ENCODE measurements at regions not wholly inside any gene's neighbourhood (a gene's known extent, or its start where the extent isn't known, plus 50 kb on each side); places are given as distances from the start of the nearest gene placed in this dataset.

DNA sequence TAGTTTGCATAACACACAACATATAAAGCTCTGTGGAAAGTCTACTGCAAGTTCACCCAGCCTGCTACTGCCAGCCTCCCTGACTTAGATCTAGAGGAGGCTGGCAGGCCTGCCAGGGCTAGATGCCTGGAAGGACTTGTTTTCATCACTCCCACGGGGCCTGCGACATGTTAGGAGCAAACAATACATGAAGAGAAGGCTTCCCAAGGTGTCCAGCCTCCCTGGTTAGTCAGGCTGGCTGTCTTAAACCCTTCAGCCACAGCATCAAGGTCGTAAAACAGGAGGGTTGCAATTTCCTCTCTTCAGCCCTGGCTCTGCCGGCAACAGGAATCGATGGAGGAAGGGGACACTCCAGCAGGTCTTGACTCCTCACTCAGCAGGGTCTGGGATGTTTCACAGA is 104.5 kb downstream of the NGF start:
- DNase-seq = no peak

DNA sequence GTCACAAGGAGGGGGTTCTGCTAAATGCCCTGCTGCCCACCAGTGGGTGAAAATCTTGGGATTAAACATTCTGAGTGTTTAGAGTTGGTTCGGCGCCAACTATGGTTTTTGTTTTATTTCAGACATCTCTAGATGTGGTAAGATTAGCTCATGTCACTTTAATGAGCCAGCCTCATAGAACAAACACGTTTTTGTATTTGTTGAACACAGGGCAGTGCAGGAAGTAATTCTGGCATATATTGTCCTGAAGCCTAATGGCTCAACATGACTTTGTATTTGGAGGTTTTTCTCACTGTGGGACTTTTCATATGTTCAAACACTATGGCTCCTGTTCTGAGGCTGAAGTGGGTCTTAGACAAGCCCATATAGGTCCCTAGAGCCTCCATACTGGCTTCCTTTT is 107.8 kb downstream of the NGF start:
- no peak for DNase-seq

DNA sequence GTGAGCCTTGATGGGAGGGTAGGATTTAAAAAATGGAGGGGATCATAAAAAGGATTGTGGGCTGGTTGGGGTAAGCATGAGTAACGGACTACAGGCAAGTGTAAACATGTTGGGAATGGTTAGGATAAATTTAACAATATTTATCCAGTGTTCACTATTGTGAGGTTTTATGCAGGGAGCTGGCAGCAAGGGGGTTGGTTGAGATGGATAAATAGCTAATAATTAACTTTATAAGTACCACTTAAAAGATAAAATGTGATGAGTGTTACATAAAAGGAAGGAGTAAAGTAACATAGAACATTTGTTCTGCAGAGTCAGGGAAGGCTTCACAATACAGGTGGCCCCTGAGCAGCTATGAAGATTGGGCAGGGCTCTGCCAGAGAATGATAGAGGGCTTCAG is 109.0 kb downstream of the NGF start:
- no peak for DNase-seq

DNA sequence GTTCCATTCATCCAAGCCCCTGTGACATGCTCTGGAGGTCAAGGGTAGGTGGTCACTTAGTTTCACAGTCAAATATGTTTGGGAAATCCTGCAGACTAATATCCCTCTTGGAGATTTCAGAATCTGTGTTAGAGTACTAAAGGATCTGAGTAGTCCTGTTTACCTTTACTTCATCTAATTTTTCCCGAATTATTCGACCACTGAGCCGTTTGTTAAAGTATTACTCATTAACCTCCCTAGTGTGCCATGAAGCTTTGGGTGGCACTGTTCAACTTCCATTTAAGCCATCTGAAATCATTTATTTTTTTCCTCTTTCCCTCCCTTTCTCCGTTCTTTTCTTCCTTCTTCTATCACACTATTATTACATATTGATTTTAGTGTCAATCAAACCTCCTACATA is 109.9 kb downstream of the NGF start:
- no peak for DNase-seq

DNA sequence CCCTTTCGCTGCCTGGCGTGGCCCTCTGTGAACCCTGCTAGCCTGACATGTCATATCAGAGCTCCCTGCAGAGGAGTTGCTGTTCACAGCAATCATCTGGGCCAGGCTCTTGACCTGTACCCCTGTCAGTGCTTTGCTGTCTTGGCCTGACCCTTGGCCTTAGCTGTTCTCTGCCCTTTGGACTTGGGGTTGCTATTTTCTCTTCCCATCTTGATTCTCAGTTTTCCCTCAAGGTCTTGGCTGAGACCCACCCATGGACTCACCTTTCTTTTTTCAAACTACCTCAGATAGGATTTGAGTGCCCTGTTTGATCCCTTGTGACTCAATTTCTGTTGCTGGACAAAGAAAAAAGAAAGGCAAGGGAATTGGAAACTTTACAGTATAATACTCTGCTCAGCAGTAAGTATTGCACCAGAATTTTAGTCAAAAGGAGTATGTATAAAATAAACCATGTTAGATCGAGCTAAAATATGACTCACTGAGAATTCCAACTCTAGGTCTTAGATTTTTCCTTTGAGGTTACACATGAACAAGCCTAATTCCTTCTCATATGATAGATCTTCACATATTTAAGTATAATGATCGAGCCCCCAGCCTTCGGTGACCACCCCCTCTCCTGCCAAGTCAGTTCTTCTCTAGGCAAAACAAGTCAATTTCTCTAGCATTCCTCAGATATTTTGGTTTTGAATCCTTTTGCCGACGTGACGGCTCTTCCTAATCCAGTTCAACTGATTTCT is 110.5 kb downstream of the NGF start:
- no peak for DNase-seq

DNA sequence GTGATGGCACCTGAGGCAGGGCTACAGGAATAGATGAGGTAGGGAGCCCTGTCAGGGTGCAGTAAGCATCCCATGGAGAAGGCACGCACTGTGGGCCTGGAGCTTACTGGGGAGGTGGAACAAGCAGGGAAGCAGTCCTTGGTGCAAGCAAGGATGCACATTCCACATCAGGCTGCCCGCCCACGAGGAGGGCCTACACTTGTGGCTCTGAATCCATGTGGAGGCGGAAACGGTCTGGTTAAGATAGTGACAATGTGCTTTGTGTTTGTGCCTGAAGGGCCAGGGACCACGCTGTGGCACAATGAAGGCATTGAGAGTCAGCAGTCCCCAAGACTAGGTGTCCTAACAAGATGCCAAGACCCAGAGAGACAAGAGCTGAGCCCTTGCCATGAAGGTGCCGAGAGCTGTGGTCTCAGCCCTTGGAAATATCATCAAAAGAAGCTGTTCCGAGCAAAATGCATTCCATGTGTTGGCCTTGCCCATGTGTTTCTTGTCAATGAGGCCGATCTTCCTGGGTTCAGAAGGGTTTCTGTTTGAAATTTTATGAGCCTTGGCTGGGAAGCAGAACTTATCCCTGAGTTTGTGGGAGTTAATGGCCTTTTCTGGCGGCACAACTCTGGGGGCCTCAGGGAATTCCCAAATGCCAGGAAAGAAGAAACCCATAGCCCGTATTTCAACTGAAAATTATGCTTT is 111.9 kb downstream of the NGF start:
- DNase-seq = no peak

DNA sequence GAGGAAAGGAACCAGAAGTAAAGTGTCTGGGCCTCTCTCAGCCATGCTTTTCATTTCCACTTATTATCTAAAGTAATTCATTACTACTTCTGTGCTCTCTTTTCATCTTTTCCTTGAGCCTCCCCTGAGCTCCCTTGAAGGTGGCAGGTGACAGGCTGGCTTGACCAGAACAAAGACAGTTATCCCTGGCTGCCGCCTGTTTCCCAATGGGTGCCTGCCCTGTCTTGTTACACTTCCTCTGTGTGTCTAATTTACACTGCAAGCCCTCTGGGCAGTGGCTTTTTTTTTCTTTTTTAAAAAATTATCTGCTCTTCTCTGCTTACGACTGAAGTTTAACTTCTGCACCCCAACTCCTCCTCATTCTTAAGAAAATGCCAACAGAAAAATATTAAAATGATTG is 113.4 kb downstream of the NGF start:
- DNase-seq = no peak

DNA sequence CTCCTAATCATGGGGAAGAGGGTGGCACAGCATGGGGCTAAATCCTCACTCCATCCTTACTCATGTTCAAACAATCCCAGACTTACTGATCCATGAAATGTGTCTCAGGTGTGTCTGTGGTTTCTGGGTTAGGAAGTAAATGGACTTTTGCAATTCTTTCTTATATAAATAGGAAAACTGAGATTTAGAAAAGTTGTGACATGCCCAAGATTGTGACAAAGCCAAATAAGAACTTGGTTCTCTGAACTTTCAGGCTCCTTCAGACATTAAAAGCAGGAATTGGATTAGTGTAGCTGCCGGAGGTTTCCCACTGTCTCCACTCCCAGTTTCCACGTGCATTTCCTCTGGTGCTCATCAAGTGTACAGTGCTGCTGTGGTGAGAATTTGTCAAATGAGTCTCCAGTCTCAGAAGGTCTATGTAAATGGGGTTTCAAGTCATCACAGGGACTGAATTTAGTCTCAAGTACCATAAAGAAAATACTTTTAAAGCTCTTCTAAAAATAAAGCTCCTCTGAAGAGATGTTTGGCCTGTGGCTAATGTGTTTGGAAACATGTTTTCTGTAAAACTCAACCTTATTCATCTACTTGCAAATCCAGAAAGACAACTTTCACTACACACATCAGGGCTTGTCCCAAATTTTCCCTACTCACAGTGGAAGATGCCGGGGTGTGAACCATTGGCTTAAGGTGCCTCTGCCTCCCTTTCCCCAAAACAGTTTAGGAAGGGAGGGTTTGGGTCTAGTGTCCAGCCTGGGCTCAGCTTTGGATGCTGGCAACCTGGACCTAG is 115.2 kb downstream of the NGF start:
- no peak for DNase-seq

DNA sequence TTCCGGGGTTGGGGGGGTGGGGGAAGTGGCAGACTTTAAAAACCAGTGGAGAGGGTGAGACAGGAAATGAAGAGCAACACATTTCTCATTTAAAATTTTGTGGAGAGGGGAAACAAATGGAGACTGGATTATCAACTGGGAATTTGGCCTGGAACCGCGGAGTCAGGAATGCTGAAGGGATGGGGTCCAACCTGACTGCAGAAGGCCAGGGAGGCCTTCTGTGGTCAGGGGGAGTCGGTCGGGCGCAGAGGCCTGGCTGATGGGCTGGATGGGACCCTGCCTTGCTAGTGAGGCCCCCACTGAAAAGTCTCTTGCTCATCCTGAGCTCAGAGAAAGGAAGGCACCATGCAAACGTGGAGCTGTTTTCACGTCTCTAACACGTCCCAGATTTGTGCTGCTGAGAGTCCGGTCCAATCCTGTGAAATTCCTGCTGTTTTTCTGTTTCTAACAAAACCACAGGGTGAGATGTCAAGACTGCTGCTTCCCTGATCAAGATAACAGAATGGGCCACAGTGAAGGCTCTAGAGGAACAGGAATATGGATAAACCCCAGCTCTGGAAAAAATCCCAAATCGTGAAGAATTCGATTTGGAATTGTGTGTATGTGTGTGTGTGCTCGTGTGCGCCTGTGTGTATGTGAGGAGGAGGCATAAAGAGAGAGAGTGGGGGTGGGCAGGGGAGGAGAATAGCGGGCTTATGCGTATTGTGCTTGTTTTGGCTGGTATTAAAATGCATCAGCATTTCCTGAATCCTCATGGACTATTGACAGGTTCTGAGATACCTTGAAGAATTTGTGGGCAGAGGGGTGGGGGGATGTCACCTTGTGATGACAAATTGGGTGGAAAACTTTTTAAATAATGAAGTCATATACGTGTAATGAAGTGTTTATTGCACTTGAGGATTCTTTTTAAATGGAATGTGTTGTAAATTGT is 117.4 kb downstream of the NGF start:
- DNase-seq = no peak

DNA sequence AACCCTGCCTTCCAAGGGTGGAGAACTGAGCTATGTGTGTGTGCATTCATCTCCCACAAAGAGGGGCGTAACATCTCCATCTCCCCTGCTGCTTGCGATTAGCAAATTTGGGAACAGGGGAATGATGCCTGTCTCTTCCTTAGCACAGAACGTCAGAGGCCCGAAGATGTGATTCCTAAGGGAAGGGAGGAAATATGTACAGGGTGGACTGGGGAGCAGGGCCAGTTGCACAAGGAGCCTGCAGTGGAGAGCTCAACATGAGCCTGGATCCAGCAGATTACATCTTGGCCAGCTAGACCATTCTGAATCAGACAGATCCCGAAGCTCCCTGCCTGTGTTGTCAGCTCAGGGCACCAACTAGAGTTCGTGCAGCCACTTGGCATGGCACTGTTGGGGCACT is 118.1 kb downstream of the NGF start:
- DNase-seq = no peak

DNA sequence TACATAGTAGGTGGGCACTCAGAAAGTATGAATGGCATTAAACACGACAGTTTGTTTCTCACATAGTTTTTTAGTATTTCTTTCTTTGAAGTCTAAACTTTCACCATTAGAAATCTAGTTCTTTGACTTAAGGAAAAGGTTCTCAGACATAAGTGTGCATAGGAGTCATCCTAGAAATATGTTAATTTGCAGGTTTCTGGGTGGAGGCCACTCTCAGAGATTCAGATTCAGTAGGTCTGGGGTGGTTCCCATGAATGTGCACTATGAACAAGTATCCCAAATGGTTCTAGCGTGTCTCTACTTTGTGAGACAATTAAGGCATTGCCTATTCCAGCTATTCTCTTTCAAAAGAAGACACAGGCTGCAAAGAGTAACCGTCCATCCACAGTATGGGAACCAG is 119.3 kb downstream of the NGF start:
- no peak for DNase-seq

DNA sequence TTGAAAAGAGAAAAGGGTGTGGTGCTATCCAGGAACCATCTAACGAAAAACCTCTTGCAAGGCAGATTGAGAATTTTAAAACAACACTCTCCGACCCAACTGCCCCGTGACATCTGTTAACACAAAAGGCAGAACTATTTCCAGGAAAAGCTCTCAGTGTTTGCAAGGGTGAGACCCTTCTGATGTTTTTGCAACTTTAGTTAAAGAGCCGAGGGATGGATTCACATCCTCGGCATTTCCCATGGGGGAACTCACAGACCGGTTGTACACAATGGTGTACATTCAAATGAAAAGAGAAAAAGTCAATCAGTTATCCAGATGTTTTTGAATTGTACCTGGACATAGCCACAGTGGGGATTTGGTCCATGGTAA is 120.0 kb downstream of the NGF start:
- DNase-seq = no peak

DNA sequence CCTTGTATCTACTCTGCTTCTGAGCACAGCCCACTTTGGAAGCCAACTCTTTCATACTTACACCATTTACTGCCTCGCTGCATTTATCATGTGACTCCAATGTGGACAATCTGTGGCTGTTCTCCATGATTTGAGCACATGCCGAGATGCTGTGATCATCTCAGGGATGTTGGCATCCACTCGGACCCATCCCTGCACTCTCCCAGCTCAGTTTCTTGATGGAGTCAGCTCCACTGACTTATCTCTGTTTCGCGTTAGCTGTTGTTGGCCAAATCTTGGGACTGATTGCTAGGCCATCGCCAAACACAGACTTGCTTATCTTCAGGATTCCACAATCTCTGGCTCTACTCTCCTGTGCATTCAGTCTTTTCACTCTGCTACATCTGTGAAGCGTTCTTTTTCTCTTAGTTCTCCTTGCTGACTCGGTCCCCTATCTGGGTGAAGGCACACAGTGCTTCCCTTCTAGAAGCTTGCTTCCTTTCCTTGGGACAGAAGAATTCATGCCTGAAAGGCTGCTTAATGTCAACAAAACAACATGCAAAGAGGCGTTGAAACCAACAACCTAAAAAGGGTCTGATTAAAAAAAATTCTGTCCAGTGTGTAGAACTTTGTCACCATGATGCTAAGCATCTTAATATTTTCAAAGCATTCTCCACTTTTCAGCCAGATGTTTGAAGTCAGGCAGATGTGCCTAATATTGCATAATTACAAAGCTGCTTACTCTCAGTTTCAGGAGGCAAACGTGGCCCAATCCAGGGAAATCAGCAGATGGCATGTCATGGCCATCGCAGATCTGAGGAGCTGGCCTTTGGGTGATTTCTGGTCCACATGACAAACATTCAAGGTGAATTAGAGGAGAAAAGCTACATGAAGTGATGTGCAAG is 120.7 kb downstream of the NGF start:
- DNase-seq = no peak

DNA sequence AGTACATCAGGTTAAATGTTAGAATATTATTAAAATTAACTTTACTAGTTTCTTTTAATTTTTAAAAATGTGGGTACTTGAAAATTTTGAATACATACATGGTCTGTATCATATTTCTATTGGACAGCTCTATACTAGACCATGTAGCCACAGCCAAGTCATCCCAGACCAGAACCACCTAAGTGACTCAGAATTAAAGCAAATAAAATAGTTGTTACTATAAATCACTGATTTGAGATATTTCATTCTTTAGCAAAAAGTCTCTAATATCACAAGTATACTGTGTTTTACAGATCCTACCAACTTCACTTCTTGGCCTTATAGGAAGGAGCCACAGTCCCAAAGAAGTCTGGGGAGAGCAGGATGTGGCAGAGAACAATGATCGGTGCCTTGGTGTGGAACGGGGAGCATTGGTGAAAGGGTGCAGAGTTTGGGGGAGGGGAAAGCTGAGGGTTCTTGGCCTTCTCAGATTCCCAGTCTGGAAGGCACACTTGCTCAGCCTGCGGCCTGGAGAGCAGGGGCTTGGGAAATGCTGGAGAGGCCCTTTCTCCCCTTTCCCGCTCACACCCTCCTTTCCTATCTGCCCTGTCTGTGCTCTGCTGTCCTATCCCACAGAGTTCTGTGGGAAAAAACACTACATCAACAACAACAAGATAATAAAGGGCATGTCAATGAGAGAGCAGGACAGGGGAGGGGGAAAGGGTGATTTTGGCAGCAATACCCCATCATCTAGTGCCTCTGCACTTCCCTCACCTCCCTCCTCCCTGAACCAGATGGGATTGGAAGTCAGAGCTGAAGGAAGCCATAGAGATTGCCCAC is 122.1 kb downstream of the NGF start:
- DNase-seq = no peak

DNA sequence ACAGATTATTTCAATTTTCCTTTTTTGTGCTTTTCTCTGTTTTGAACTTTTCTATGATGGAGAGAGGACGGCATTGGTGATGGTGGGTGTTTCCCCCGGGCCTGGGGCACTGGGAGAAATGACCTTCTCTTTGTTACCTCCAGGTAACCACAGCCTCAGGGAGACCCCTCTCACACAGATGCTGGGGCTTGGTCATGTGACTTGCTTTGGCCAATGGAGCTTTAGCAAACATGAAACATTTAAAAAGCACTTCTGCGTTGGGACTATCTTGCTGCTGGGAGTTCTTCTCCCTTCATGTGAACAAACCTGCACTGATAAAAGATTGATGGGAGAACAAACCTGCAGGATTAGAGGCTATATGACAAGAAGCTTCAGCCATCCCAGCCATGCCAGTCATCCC is 122.9 kb downstream of the NGF start:
- no peak for DNase-seq

DNA sequence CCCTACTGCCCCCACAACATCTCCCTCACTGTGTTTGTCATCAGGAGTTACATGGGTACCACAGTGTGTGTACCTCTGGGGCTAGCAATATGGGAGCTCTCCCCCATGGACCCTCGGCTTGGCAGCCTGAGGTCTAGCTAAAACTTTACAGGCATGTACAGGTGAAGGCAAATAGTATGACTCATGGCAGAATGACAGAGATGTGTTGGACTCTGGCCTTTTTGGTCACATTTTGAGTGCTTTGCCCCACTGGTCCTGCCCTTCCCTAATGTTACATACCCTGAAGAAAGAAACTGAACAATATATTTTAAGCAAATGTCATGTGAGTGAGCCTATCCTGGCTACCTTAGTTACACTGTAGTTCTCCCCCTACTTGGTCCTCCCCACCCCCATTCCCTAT is 124.0 kb downstream of the NGF start:
- no peak for DNase-seq

DNA sequence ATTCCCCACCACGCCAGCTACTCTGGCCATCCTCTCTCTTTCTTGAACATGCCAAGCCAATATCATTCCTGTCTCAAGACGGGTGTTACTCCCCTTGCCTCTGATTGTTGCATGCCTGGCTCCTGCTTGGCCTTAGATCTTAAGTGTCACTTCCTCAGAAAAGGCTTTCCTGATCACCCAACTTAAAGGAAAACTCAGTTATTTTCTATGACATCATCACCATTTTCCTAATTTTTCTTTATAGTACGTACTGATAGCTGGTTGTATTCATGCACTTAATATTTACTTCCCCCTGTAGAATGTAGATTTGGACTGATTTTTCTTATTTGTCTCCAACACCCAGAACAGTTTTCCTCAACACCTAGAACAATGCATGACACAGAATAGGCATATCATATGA is 123.8 kb upstream of the TSPAN2 start:
- DNase-seq = no peak

DNA sequence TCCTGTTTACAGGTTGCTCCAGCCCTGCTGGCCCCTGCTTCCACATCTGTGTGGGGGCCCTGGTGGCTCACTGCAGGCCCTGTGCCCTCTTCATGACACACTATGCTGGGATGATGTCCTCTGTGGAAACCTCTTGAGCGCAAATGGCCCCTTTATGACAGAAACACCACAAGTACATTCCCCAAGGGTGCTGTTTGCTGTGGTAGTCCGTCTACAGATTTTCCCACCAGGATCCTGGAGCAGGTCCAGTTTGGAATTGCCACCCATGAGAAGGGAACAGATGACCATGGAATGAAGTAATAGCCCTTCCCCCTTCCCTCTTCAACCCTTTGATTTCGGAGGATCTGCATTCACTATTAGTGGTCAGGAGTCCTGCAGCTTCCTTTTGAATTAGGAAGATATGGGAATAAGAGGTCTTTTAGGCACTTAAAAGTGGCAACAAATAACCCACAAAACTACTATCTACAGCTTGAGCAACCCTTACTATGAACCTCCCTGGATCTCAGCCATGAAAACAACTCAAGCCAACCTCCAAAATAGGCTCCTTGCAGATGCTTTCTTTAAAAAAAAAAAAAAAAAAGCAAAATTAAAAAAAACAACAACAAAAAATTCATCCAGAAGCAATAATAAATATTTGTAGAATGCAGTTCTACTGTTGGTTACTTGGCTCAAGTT is 121.9 kb upstream of the TSPAN2 start:
- no peak for DNase-seq

DNA sequence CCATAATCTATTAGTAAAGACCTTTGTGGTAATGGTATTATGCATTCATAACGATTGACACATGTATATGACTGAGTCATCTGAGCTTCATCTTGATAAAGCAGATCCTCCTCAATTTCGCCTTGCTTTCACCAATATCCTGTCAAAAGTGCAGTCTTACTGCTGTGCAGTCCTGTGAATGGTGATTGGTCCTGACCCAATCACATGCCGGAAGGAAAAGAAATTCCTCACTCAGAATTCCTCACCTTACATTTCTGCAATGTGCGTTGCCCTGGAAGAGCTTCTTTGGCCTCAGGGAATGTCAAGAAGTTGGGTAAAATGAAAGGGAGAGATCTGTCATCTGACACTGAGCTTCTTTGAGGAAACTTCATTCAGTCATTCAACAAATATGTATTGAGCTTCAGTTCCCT is 121.0 kb upstream of the TSPAN2 start:
- DNase-seq = no peak

DNA sequence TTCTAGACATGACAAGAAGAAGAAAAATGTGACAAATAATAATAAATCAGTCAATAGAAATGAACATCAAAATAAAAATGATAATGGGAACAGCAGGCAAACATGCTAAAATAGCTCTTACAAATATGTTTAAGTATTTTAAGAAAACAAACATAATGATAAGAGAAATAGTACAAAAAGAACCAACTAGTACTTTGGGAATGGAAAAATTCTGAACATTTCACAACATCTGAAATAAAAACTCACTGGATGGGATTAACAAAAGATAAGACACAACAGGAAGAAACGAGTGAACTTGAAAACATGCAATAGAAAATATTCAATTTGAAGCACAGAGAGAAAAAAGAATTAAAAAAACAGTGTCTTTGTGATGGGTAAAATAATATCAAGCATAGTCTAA is 115.2 kb upstream of the TSPAN2 start:
- DNase-seq = no peak

All from femur (tissue), 1 donor.